Calu3 (cell line): ENCODE measurements at regions not wholly inside any gene's neighbourhood (a gene's known extent, or its start where the extent isn't known, plus 50 kb on each side); places are given as distances from the start of the nearest gene placed in this dataset.

Experiments
- BruUV-seq: library from RNA; stranded (reverse); fragments of 400-500 nt; replicated peaks from 2 replicates; lab custom pipeline; 2021; lab: Mats Ljungman, UMichigan
- CTCF ChIA-PET: fragments of 300-600 bp; sonication (Branson Sonifier 250); formaldehyde crosslinking; loops from one replicate; lab custom pipeline; 2022; ENCODE audit warnings: antibody characterized with exemption; lab: Charles Lee
- DNase-seq: peaks from one replicate; pipeline ENCODE4 v3.0.0; 2022
- H3K27ac Mint-ChIP-seq: one replicate; pipeline ENCODE4 v1.8.0; 2022; ENCODE audit warnings: mixed read lengths; ENCODE audit not compliant: unreplicated experiment
- H3K27me3 Mint-ChIP-seq: one replicate; pipeline ENCODE4 v1.8.0; 2022; ENCODE audit warnings: mixed read lengths; ENCODE audit not compliant: unreplicated experiment
- H3K36me3 Mint-ChIP-seq: one replicate; pipeline ENCODE4 v1.8.0; 2022; ENCODE audit warnings: mild to moderate bottlenecking, moderate library complexity, mixed read lengths; ENCODE audit not compliant: insufficient read depth, unreplicated experiment
- H3K4me1 Mint-ChIP-seq: one replicate; pipeline ENCODE4 v1.8.0; 2022; ENCODE audit warnings: mild to moderate bottlenecking, low read depth, mixed read lengths; ENCODE audit not compliant: unreplicated experiment
- H3K4me3 Mint-ChIP-seq: one replicate; pipeline ENCODE4 v1.8.0; 2022; ENCODE audit warnings: mild to moderate bottlenecking, low read depth, moderate library complexity, mixed read lengths; ENCODE audit not compliant: unreplicated experiment
- H3K9me3 Mint-ChIP-seq: one replicate; pipeline ENCODE4 v1.8.0; 2022; ENCODE audit warnings: low read depth, mixed read lengths; ENCODE audit not compliant: unreplicated experiment
- intact Hi-C: fragments of 100-400 bp; cut with micrococcal nuclease; formaldehyde crosslinking; loops from one replicate; pipeline ENCODE4 v1.10.0; 2022; ENCODE audit not compliant: unreplicated experiment
- TF ChIP-seq, protein P1 (sequence below): fragments of 200-600 bp; IDR thresholded peaks from one replicate; pipeline ENCODE4 v1.8.0; 2022; ENCODE audit warnings: antibody characterized with exemption; ENCODE audit not compliant: unreplicated experiment

GRCh38 chr1:112312315-112312714 lies 83.7 kb upstream of the CTTNBP2NL start:
- Mint-ChIP-seq H3K27ac (no peak overlapping the region), H3K9me3 (no peaks in the 10 kb centered on the region), H3K4me3 (no peak overlapping the region), H3K27me3 (peaks cover 77% of the 10 kb centered on the region), H3K36me3 (no peaks in the 10 kb centered on the region), H3K4me1 (no peaks in the 10 kb centered on the region)
- no TSS peak for BruUV-seq
- no peak for DNase-seq
- TF ChIP-seq, protein P1, sequence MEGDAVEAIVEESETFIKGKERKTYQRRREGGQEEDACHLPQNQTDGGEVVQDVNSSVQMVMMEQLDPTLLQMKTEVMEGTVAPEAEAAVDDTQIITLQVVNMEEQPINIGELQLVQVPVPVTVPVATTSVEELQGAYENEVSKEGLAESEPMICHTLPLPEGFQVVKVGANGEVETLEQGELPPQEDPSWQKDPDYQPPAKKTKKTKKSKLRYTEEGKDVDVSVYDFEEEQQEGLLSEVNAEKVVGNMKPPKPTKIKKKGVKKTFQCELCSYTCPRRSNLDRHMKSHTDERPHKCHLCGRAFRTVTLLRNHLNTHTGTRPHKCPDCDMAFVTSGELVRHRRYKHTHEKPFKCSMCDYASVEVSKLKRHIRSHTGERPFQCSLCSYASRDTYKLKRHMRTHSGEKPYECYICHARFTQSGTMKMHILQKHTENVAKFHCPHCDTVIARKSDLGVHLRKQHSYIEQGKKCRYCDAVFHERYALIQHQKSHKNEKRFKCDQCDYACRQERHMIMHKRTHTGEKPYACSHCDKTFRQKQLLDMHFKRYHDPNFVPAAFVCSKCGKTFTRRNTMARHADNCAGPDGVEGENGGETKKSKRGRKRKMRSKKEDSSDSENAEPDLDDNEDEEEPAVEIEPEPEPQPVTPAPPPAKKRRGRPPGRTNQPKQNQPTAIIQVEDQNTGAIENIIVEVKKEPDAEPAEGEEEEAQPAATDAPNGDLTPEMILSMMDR = no peak
- CTCF ChIA-PET = no interaction called here
- intact Hi-C loops = no loop called here

GRCh38 chr1:112312879-112313278 lies 83.1 kb upstream of the CTTNBP2NL start:
- Mint-ChIP-seq H3K4me1 (no peaks in the 10 kb centered on the region), H3K9me3 (no peaks in the 10 kb centered on the region), H3K36me3 (no peaks in the 10 kb centered on the region), H3K4me3 (no peak overlapping the region), H3K27ac (no peak overlapping the region), H3K27me3 (peaks cover 77% of the 10 kb centered on the region)
- TF ChIP-seq, protein P1 = no peak
- intact Hi-C loops = no loop called here
- BruUV-seq = no TSS peak
- CTCF ChIA-PET = interaction anchor here (0.6 kb wide), 1 partner anchor 19 kb away, joined by 4 read pairs; no protein-coding TSS in a partner anchor
- DNase-seq = no peak

- intact Hi-C loops = no loop called here
- Mint-ChIP-seq H3K4me1 (no peaks in the 10 kb centered on the region), H3K36me3 (no peaks in the 10 kb centered on the region), H3K27ac (no peak overlapping the region), H3K9me3 (no peaks in the 10 kb centered on the region), H3K27me3 (peaks cover 66% of the 10 kb centered on the region), H3K4me3 (no peak overlapping the region)
- CTCF ChIA-PET = no interaction called here
- TF ChIP-seq, protein P1 = no peak
- DNase-seq = no peak
- no TSS peak for BruUV-seq
Measured at GRCh38 chr1:112316254-112316913, 79.6 kb upstream of the CTTNBP2NL start.

DNA sequence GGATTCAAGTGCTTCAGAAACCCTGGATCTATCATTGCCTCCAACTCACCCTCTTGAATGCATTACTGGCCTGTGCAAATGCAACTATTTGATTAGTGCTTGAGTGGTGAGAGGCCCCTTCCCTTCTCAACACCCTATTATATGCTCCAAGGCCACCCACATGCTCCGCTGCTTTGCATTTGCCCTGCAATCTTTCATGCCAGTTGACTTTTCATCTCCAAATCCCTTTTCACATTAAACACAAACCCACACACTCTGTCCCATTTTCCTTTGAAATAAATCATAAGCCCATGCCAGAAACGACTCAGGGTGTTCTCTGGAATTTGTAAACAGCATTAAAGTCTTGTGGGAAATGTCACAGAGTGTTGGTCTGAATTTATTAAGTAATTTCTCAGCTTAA lies 78.9 kb upstream of the CTTNBP2NL start:
- DNase-seq = no peak
- no peaks in the 10 kb centered on the region for H3K36me3 Mint-ChIP-seq
- no peak overlapping the region for H3K4me3 Mint-ChIP-seq
- peaks cover 66% of the 10 kb centered on the region for H3K27me3 Mint-ChIP-seq
- CTCF ChIA-PET = interaction anchor here (0.6 kb wide), 1 partner anchor 767 kb away, joined by 6 read pairs; no protein-coding TSS in a partner anchor
- H3K9me3 Mint-ChIP-seq = no peaks in the 10 kb centered on the region
- H3K4me1 Mint-ChIP-seq = no peaks in the 10 kb centered on the region
- H3K27ac Mint-ChIP-seq = no peak overlapping the region
- no TSS peak for BruUV-seq
- intact Hi-C loops = no loop called here
- TF ChIP-seq, protein P1 = no peak
